PFSK-1 (cell line): ENCODE measurements at regions not wholly inside any gene's neighbourhood (a gene's known extent, or its start where the extent isn't known, plus 50 kb on each side); places are given as distances from the start of the nearest gene placed in this dataset.

Source experiments
- POLR2AphosphoS5 ChIP-seq: IDR thresholded peaks from 2 replicates; pipeline ENCODE4 v1.6.1; 2012; ENCODE audit warnings: low read depth, mild to moderate bottlenecking, control low read depth, low read length, moderate library complexity
- SIN3A ChIP-seq: IDR thresholded peaks from 2 replicates; pipeline ENCODE4 v1.6.1; 2012; ENCODE audit warnings: mild to moderate bottlenecking, low read length, moderate library complexity, borderline replicate concordance; ENCODE audit not compliant: insufficient read depth
- TAF1 ChIP-seq: IDR thresholded peaks from 2 replicates; pipeline ENCODE4 v1.6.1; 2012; ENCODE audit warnings: low read length, control low read depth, borderline replicate concordance; ENCODE audit not compliant: insufficient read depth
- TF ChIP-seq, protein P1 (sequence below), 2 experiments: IDR thresholded peaks; 2 replicates each; pipeline versions ENCODE4 v1.6.1 to v1.8.0; 2011 to 2012; ENCODE audit warnings: low read depth in 2 of 2, low read length in 2 of 2, control low read depth in 1 of 2, inconsistent platforms in 1 of 2, mild to moderate bottlenecking in 1 of 2, moderate library complexity in 1 of 2; ENCODE audit not compliant: insufficient read depth in 1 of 2

DNA sequence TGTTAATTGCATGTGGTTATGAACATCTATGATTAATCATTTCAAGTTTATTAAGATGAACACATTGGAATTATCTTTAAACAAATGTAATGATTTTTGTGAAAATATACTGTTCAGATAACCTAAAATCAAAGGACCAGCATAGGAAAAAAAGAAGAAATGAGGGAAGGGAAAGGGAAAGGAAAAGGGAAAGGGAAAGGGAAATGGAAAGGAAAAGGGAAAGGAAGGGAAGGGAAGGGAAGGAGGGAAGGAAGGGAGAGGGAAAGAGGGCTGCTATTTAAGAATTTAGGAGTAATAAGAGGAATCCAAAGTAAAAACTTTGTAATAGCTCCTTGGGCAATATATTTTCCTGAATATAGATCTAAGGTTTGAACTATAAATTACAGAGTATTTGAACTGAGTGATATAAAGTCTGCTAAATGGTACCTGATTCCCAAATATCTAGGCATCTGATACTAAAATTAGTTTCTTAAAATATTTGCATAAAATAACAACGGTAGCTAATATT, 726.3 kb downstream of the EPHA4 start:
- TF ChIP-seq, protein P1, sequence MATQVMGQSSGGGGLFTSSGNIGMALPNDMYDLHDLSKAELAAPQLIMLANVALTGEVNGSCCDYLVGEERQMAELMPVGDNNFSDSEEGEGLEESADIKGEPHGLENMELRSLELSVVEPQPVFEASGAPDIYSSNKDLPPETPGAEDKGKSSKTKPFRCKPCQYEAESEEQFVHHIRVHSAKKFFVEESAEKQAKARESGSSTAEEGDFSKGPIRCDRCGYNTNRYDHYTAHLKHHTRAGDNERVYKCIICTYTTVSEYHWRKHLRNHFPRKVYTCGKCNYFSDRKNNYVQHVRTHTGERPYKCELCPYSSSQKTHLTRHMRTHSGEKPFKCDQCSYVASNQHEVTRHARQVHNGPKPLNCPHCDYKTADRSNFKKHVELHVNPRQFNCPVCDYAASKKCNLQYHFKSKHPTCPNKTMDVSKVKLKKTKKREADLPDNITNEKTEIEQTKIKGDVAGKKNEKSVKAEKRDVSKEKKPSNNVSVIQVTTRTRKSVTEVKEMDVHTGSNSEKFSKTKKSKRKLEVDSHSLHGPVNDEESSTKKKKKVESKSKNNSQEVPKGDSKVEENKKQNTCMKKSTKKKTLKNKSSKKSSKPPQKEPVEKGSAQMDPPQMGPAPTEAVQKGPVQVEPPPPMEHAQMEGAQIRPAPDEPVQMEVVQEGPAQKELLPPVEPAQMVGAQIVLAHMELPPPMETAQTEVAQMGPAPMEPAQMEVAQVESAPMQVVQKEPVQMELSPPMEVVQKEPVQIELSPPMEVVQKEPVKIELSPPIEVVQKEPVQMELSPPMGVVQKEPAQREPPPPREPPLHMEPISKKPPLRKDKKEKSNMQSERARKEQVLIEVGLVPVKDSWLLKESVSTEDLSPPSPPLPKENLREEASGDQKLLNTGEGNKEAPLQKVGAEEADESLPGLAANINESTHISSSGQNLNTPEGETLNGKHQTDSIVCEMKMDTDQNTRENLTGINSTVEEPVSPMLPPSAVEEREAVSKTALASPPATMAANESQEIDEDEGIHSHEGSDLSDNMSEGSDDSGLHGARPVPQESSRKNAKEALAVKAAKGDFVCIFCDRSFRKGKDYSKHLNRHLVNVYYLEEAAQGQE (IDR thresholded peaks at IDR 0.05; ENCODE audit: insufficient read depth in 1 of 2, low read depth in 2 of 2, low read length in 2 of 2), result no peak
- TF ChIP-seq POLR2AphosphoS5, result no peak
- TF ChIP-seq SIN3A, result no peak
- TF ChIP-seq TAF1, result no peak
